ENCODE measurements at regions not wholly inside any gene's neighbourhood (a gene's known extent, or its start where the extent isn't known, plus 50 kb on each side); places are given as distances from the start of the nearest gene placed in this dataset.

GRCh38 chrX:10944136-10944885 is 166.8 kb upstream of the HCCS start:
- DNase-seq (ENCODE audit: low read depth) = no peak
- TF ChIP-seq CTCF (IDR thresholded peaks at IDR 0.05; ENCODE audit: insufficient read depth, low read depth, low read length) = no peak
- ChIA-PET POLR2A (no interaction called here), CTCF (no interaction called here)
- no peaks in the 10 kb centered on the region for H3K36me3 ChIP-seq (ENCODE audit: control insufficient read depth, insufficient read depth, low read length)
- H3K27me3 ChIP-seq (ENCODE audit: control insufficient read depth, insufficient read depth, low read length) = no peaks in the 10 kb centered on the region
- H3K4me3 ChIP-seq (ENCODE audit: low read depth, low read length) = no peak overlapping the region

GRCh38 chrX:10945498-10945897 is 165.6 kb upstream of the HCCS start:
- H3K36me3 ChIP-seq (ENCODE audit: control insufficient read depth, insufficient read depth, low read length) = no peaks in the 10 kb centered on the region
- peak; percentile 37 for DNase-seq (ENCODE audit: low read depth)
- TF ChIP-seq CTCF (IDR thresholded peaks at IDR 0.05; ENCODE audit: insufficient read depth, low read depth, low read length) = no peak
- no peaks in the 10 kb centered on the region for H3K27me3 ChIP-seq (ENCODE audit: control insufficient read depth, insufficient read depth, low read length)
- no peak overlapping the region for H3K4me3 ChIP-seq (ENCODE audit: low read depth, low read length)
- ChIA-PET POLR2A (no interaction called here), CTCF (interaction anchor here (0.6 to 0.8 kb wide), 2 partner anchors 13 to 1229 kb away, joined by 3 read pairs; no protein-coding TSS in a partner anchor)

- DNase-seq (ENCODE audit: low read depth) = no peak
- TF ChIP-seq CTCF (IDR thresholded peaks at IDR 0.05; ENCODE audit: insufficient read depth, low read depth, low read length) = no peak
- ChIA-PET CTCF (no interaction called here), POLR2A (no interaction called here)
- no peaks in the 10 kb centered on the region for H3K27me3 ChIP-seq (ENCODE audit: control insufficient read depth, insufficient read depth, low read length)
- no peaks in the 10 kb centered on the region for H3K36me3 ChIP-seq (ENCODE audit: control insufficient read depth, insufficient read depth, low read length)
- no peak overlapping the region for H3K4me3 ChIP-seq (ENCODE audit: low read depth, low read length)
These were observed 161.6 kb upstream of the HCCS start for GRCh38 chrX:10949541-10949940.

GRCh38 chrX:10952619-10953018 is 158.5 kb upstream of the HCCS start:
- DNase-seq (ENCODE audit: low read depth) = no peak
- POLR2A ChIA-PET = no interaction called here

More at GRCh38 chrX:10952619-10953018, 158.5 kb upstream of the HCCS start:
- CTCF ChIA-PET = no interaction called here
- no peaks in the 10 kb centered on the region for H3K36me3 ChIP-seq (ENCODE audit: control insufficient read depth, insufficient read depth, low read length)
- H3K4me3 ChIP-seq (ENCODE audit: low read depth, low read length) = no peak overlapping the region
- no peak for TF ChIP-seq CTCF (IDR thresholded peaks at IDR 0.05; ENCODE audit: insufficient read depth, low read depth, low read length)
- no peaks in the 10 kb centered on the region for H3K27me3 ChIP-seq (ENCODE audit: control insufficient read depth, insufficient read depth, low read length)
